Ovary (tissue), 1 donor: ENCODE measurements at regions not wholly inside any gene's neighbourhood (a gene's known extent, or its start where the extent isn't known, plus 50 kb on each side); places are given as distances from the start of the nearest gene placed in this dataset.

Experiments
- EP300 ChIP-seq: sonication (generic); formaldehyde crosslinking; IDR thresholded peaks from one replicate; pipeline ENCODE4 v1.6.1; 2017; ENCODE audit warnings: antibody characterized with exemption
- POLR2A ChIP-seq: fragments of 450-650 bp; IDR thresholded peaks from one replicate; pipeline ENCODE4 v1.6.1; 2017; ENCODE audit warnings: antibody characterized with exemption, mild to moderate bottlenecking, moderate library complexity

GRCh38 chr3:33929813-33930212 lies 131.4 kb downstream of the PDCD6IP start:
- TF ChIP-seq EP300, result no peak
- no peak for TF ChIP-seq POLR2A
